ENCODE measurements at regions not wholly inside any gene's neighbourhood (a gene's known extent, or its start where the extent isn't known, plus 50 kb on each side); places are given as distances from the start of the nearest gene placed in this dataset.

GRCh38 chr1:191729742-191730141 lies 428.5 kb upstream of the RGS18 start:
- POLR2A ChIA-PET, result no interaction called here
- Histone ChIP-seq H3K9ac (ENCODE audit: insufficient read depth, low read depth, low read length) (no peak overlapping the region), H3K36me3 (replicated peaks in 1 of 2; ENCODE audit: control insufficient read depth in 1 of 2, insufficient read depth in 2 of 2, low read length in 2 of 2) (no peaks in the 10 kb centered on the region), H4K20me1 (ENCODE audit: insufficient read depth, low read length) (no peaks in the 10 kb centered on the region), H3K4me1 (ENCODE audit: insufficient read depth, low read length) (no peaks in the 10 kb centered on the region), H3K27me3 (ENCODE audit: control insufficient read depth in 1 of 2, insufficient read depth in 2 of 2, low read length in 2 of 2) (no peaks in the 10 kb centered on the region), H2AFZ (ENCODE audit: low read length) (no peak overlapping the region), H3K9me3 (ENCODE audit: low read length) (no peaks in the 10 kb centered on the region), H3K27ac (ENCODE audit: extremely low read length, insufficient read depth, low read length) (no peak overlapping the region), H3K79me2 (ENCODE audit: insufficient read depth, low read length) (no peaks in the 10 kb centered on the region), H3K4me2 (ENCODE audit: low read depth, low read length) (no peak overlapping the region), H3K4me3 (replicated peaks in 1 of 3; ENCODE audit: insufficient read depth in 1 of 3, low read depth in 2 of 3, low read length in 3 of 3) (no peak overlapping the region)
- FAIRE-seq (no peak), DNase-seq (ENCODE audit: low spot score) (no peak), ATAC-seq (no peak)
- WGBS (ENCODE audit: low lambda C conversion rate), result 0% methylated on average over 3 of the region's 3 CpGs
- in situ Hi-C loops (cut with HindIII; ENCODE audit: extremely low pct_ligation_motif_present, low pct_unique_long_range_greater_than_20kb) (no loop called here), intact Hi-C loops (cut with micrococcal nuclease; ENCODE audit: unreplicated experiment) (no loop called here)
- no TSS peak for BruUV-seq (replicated peaks)
- CTCF ChIA-PET (ENCODE audit: low intra/inter-chr PET ratio, low total read pairs), result no interaction called here
- TF ChIP-seq AKNA (CRISPR knock-in tag; IDR thresholded peaks at IDR 0.05; ENCODE audit: borderline replicate concordance) (no peak), YEATS4 (CRISPR knock-in tag; IDR thresholded peaks at IDR 0.05; ENCODE audit: borderline replicate concordance) (no peak), ZBTB46 (CRISPR knock-in tag; IDR thresholded peaks at IDR 0.05; ENCODE audit: borderline replicate concordance) (no peak), IRF2 (CRISPR knock-in tag; IDR thresholded peaks at IDR 0.05) (no peak), SOX13 (IDR thresholded peaks at IDR 0.05) (no peak), SOX13 (CRISPR knock-in tag; conservative IDR thresholded peaks at IDR 0.05 in 1 of 2, IDR thresholded peaks at IDR 0.05 in 1 of 2) (no peak), ZNF253 (CRISPR knock-in tag; IDR thresholded peaks at IDR 0.05; ENCODE audit: borderline replicate concordance) (no peak), JUND (CRISPR knock-in tag; IDR thresholded peaks at IDR 0.05) (no peak), U2AF2 (IDR thresholded peaks at IDR 0.05; ENCODE audit: low read depth, low read length) (no peak), ZNF589 (CRISPR knock-in tag; conservative IDR thresholded peaks at IDR 0.05) (no peak), ELF3 (CRISPR knock-in tag; IDR thresholded peaks at IDR 0.05) (no peak), CCAR2 (optimal IDR thresholded peaks at IDR 0.05; ENCODE audit: low read depth, low read length) (no peak), ZFX (CRISPR knock-in tag; IDR thresholded peaks at IDR 0.05; ENCODE audit: low read depth) (no peak), SALL1 (CRISPR knock-in tag; IDR thresholded peaks at IDR 0.05) (no peak), ZC3H13 (CRISPR knock-in tag; IDR thresholded peaks at IDR 0.05) (no peak), ZNF784 (CRISPR knock-in tag; IDR thresholded peaks at IDR 0.05; ENCODE audit: borderline replicate concordance) (no peak), ZNF777 (CRISPR knock-in tag; IDR thresholded peaks at IDR 0.05) (no peak)

Data from HepG2 (cell line).